ENCODE measurements at regions not wholly inside any gene's neighbourhood (a gene's known extent, or its start where the extent isn't known, plus 50 kb on each side); places are given as distances from the start of the nearest gene placed in this dataset.

GRCh38 chr5:135721548-135722090 lies 112.8 kb upstream of the SLC25A48 start:
- DNase-seq = no peak

DNA sequence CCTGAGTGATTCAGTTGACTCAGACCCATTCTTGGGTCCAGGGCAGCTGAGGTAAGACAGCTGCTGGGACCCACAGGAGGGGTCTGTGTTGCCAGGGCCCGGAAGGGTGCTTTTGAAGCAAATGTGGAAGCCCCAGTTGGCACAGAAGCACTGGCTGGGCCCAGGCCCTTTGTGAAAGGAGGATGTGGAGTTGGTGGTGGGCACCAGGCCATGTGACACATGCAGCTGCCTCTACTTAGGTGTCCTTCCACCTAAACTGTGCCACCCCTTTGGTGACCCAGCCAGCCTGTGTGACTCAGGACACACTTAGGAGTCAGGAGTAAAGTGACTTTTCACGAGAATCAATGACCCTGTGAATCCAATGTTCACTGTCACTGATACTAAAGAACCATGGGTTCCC lies 114.3 kb upstream of the SLC25A48 start:
- no peak for DNase-seq

DNA sequence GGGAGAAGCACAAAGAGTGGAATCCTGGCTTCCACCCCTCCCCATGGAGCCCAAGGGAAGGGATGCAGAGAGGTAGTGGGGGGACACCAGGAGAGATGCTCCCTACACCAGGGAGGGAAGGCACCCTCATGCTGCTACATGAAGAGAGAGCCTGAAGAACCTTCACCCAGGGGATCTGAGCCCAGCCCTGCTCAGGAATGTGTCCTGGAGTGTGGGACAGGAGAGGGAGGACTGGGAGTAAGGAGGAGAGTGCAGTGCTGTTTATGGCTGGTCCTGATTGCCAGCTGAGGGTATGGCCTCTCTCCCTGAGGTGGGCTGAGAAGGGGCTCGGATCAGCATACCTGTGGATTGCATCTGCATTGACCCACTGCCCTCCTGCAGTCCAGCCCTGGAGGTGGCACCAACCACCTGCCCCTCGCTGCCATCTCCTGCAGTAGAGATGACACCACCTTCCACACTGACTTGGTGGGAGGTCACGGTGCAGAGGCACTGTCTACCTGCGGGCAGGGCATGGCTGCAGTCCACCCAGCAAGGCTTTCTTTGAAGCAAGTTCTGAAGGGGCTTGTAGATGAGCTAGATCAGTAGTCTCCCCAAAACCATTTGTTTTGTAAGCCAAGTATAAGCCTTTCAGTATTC lies 114.9 kb upstream of the SLC25A48 start:
- no peak for DNase-seq

DNA sequence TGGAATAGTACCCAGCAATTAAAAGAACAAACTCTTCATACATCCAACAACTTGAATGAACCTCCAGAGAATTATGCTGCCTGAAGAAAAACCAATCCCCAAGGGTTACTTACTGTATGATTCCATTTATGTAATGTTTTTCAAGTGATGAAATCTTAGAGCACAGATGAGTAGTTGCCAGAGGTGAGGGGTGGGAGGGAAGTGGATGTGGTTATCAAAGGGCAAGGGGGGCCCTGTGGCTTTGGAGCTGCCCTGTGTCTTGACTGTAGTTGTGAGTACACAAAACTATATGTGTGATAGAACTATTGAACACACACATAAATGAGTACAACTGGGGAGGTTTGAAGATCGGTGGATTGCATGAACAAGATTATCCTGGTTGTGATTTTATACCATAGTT lies 115.8 kb upstream of the SLC25A48 start:
- no peak for DNase-seq

GRCh38 chr5:135718151-135718550 lies 116.3 kb upstream of the SLC25A48 start:
- DNase-seq = no peak

DNA sequence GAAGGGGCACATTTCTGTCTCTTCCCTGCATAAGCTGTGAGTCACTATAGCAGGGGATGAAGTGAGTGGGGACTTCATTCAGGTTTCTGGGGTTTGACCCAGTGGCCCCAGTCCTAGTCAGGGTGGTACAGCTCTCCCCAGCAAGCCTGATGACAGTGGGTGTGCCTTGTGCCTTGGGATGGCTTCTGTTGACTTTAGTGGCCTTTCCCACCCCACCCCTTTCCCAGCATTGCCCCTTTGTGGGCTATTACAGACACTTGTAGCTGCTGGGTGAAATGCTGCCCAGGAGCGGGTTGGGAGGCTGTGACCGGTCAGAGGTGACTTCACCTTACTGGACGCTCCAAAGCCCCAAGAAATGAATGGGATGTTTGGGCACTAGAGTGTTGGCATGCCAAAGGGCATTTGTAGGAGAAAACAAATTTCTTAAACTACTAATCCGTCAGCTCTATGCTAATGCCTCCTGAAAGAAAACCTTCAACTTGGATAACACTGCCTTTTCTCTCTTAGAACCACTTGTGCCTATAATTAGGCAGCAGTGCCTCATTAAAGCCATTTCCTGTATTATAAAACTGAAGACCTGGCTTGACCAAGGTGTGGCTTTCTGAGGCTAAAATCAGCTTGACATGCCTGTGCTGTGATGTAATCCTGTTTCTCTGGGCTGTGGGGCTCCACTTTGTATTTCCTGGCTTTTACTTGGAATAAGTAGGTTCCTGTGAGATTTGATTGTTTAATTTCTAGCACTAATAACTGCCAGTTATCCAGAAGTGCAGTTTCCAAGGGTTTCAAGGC lies 119.0 kb upstream of the SLC25A48 start:
- DNase-seq = no peak

- DNase-seq = no peak
Observed at GRCh38 chr5:135714126-135714894, 120.2 kb upstream of the SLC25A48 start.

DNA sequence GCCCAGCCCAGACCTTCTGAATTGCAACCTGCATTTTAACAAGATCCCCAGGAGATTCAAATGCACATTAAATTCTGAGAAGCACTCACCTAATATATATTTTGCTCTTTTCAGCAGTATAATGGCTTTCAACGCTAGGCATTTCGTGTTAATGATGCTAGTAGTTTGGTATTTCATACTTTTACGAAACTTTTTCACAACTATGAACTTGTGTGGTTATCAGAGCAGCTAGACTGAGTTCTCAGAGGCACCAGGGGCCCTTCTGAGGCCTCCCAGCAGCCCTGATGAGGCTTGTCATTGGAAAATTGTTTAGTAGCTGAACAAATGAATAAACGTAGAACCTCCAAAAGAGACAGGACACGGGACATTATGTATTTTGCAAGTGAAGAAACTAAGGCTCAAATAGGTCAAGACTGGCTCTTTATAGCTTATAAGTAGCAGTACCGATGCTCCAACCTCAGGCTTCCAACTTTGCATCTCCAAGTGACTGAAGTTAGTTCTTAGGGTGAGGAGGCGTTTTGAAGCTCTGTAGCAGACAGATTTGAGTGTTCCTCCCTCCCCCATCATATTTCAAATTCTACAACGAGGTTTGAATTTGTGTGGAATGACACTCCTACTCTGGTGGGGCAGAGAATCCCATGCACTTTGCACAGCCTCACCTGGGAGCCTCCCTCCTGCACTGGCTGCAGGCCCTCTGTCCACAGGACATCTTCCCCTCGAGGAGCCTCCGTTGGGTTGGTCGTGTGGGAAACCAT lies 121.1 kb upstream of the SLC25A48 start:
- DNase-seq = no peak

GRCh38 chr5:135711911-135712310 lies 122.6 kb upstream of the SLC25A48 start:
- no peak for DNase-seq

GRCh38 chr5:135710045-135710675 lies 124.3 kb upstream of the SLC25A48 start:
- DNase-seq = no peak

GRCh38 chr5:135709208-135709575 lies 125.3 kb upstream of the SLC25A48 start:
- no peak for DNase-seq

GRCh38 chr5:135708481-135709207 lies 125.8 kb upstream of the SLC25A48 start:
- DNase-seq = no peak

DNA sequence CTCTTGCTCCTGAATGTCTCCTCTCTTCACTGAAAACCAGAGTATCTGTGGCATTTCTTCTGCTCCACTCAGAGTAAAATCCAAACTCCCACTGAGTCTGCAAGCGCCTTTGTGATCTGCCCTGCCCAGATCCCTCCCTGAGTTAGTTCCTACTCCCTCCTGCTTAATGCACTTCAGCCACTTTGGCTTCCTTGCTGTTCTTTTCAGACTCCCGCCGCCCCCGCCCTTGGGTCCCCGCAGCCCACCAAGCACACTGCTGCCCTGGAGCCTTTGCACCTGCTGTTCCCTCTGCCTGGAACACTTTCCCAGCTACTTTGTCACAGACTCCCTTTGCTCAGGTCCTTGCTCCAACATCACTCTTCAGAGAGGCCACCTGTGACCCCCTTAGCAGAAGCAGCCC lies 127.2 kb upstream of the SLC25A48 start:
- no peak for DNase-seq

GRCh38 chr5:135706893-135707292 lies 127.6 kb upstream of the SLC25A48 start:
- no peak for DNase-seq

DNA sequence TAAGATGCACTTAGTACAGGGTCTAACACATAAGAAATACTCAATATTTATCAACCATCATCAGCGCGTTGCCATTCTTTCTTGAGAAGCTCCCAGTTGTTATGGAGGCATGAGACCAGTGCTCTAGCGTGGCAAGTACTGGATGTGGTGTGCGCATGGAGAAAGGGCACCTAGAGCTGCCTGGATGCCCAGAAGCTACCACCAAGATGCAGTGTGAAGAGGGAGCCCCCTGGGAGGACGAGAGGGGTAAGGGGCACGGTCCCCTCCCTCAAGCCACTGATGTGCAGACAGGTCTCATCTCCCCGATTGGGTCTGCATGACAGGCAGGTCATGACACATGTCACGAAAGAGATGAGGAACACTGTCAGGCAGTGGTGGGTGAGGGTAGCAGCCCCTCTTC lies 127.7 kb upstream of the CXCL14 start:
- DNase-seq = no peak

DNA sequence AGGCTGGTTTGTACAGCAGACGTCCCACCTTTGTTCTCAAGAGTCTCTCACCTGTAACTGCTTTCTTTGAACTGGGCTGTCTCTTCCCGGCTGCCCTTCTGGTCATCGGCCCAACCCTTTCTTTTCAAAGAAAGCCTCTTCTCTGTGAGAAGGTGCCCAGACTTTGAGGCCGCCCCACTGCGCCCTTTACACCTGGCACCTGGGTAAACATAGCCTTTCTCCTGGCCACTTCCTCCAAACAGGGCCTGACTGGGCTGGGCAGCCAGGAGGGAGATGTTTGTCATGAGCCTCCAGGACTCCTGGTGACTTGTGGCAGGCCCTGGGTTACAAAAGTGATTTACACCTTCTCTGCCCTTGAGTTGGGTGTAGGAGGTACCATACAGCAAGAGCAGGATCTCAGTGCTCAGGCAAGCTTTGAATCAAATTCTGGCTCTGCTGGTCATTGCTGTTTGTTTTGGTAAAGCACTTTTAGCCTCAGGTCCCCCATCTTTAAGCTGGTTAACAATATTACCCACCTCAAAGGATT lies 127.2 kb upstream of the CXCL14 start:
- no peak for DNase-seq

GRCh38 chr5:135705141-135705631 lies 126.4 kb upstream of the CXCL14 start:
- no peak for DNase-seq

- no peak for DNase-seq
Observed at GRCh38 chr5:135704616-135705015, 125.8 kb upstream of the CXCL14 start.

DNA sequence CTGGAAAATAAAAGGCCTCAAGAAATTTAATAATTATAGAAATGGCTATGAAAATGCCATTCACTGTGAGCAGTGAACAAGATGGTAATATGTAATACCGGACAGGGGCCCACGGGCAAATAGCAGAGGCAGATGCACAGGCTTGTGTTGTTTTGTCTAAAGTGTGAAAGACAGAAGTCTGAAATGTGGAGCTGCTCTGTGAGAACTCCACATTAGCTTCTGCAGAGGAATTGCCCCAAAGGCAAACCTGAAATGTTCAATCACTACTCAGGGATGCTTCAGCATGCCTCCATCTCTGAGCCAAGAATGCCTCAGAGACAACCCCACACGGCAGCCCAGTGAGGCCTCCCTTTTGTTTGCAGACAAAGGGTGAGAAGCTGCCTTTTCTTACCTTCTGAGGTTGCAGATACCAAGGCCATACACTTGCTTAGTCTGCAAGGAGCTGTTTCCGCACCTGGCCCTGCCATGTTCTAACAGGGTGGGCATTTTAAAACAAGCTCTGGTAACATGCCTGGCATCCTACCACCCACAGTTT lies 124.3 kb upstream of the CXCL14 start:
- no peak for DNase-seq

- DNase-seq = no peak
Observed at GRCh38 chr5:135702191-135702590, 123.4 kb upstream of the CXCL14 start.

DNA sequence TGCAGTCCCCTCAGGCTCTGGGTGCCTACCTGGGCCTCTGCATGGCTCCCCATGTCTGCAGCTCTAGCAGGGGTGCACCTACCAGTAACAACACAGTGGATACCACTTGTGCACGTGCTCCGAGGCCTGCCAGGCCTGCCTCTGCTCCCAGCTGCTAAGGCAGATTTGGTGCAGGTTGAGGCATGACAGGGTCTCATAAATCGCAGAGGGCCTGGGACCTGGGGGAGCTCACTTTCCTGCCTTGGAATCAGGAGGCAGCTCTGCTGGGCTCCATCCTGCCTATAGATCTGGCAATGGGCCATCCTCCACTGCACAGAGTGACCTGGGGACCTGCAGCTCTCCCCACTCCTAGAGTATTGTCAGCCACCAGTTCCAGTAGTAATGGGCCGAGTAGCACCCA lies 121.9 kb upstream of the CXCL14 start:
- no peak for DNase-seq

All from NCI-H1694 treated with DMSO at 0.1 percent for 48 hours (cell line).